A673 (cell line): ENCODE measurements at regions not wholly inside any gene's neighbourhood (a gene's known extent, or its start where the extent isn't known, plus 50 kb on each side); places are given as distances from the start of the nearest gene placed in this dataset.

Source experiments
- EZH2 ChIP-seq: fragments of 200-600 bp; sonication (generic); IDR thresholded peaks from 2 replicates; pipeline ENCODE4 v1.6.1; 2017; ENCODE audit warnings: borderline replicate concordance, low read depth, mild to moderate bottlenecking, mixed read lengths, antibody characterized with exemption, low read length; ENCODE audit not compliant: poor library complexity, severe bottlenecking
- TF ChIP-seq, protein P1 (sequence below): fragments of 300-800, 200-600 bp; sonication (generic); conservative IDR thresholded peaks from 2 replicates; pipeline ENCODE4 v1.5.1; 2017; ENCODE audit warnings: low read depth, mild to moderate bottlenecking, antibody characterized with exemption, low read length, moderate library complexity, mixed read lengths

DNA sequence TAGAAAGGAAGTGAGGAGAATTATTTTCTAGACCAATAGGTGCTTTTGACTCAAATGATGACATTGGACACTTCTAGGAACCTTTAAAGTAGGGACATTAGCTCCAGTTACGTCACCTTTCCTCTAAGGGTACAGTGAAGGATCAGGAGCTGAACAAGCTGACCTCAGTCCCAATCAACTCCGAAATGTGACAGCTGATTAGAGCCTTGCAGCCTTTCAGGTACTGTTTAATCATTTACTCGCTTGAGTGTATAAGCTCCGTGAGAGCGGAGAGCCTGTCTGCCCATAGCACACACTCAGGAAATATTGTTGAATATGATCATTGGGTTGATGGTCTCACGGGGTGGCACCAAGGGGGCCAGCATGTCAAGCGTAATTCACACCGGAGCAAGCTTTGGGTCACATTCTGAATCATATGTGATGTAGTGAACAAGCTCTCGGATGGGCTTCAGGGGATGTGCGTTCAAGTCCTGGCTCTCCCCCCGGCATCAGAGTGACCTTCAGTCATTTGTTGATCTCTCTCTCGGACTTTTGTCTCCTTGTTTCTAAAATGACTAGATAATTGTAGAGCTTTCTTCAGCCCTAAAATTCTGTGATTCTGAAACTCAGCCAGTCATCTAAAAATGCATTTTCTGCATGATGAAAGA, 141.9 kb downstream of the ZIC5 start:
- TF ChIP-seq, protein P1, sequence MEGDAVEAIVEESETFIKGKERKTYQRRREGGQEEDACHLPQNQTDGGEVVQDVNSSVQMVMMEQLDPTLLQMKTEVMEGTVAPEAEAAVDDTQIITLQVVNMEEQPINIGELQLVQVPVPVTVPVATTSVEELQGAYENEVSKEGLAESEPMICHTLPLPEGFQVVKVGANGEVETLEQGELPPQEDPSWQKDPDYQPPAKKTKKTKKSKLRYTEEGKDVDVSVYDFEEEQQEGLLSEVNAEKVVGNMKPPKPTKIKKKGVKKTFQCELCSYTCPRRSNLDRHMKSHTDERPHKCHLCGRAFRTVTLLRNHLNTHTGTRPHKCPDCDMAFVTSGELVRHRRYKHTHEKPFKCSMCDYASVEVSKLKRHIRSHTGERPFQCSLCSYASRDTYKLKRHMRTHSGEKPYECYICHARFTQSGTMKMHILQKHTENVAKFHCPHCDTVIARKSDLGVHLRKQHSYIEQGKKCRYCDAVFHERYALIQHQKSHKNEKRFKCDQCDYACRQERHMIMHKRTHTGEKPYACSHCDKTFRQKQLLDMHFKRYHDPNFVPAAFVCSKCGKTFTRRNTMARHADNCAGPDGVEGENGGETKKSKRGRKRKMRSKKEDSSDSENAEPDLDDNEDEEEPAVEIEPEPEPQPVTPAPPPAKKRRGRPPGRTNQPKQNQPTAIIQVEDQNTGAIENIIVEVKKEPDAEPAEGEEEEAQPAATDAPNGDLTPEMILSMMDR = no peak
- TF ChIP-seq EZH2 = no peak
